ENCODE measurements at regions not wholly inside any gene's neighbourhood (a gene's known extent, or its start where the extent isn't known, plus 50 kb on each side); places are given as distances from the start of the nearest gene placed in this dataset.

GRCh38 chr2:35787302-35788031, 568.1 kb upstream of the CRIM1 start:
- ATAC-seq (ENCODE audit: insufficient read depth, low FRiP score) (no peak), DNase-seq (no peak)
- no peaks in the 10 kb centered on the region for H3K36me3 ChIP-seq (ENCODE audit: control insufficient read depth in 4 of 4, insufficient read depth in 4 of 4, low read length in 4 of 4)
- no peaks in the 10 kb centered on the region for H3K4me1 ChIP-seq (ENCODE audit: control insufficient read depth in 5 of 5, insufficient read depth in 5 of 5, low read length in 5 of 5)
- no peaks in the 10 kb centered on the region for H3K27me3 ChIP-seq (ENCODE audit: control insufficient read depth in 3 of 3, insufficient read depth in 3 of 3, low read length in 2 of 3)
- H3K9me3 ChIP-seq (ENCODE audit: control insufficient read depth in 4 of 4, insufficient read depth in 3 of 4, low read length in 3 of 4), result peaks cover 0 to 7% (median 0%) of the 10 kb centered on the region in 4 donors
- no peak overlapping the region for H3K27ac ChIP-seq (ENCODE audit: low read depth in 1 of 2, low read length in 1 of 2)
- no peak overlapping the region for H3K4me3 ChIP-seq
- WGBS, 2 donors, result 87 to 90% methylated on average over 4 of the region's 4 CpGs
- no peak overlapping the region for H3K9ac ChIP-seq (ENCODE audit: insufficient read depth in 1 of 2, low read length in 2 of 2)
- TF ChIP-seq, protein P1, sequence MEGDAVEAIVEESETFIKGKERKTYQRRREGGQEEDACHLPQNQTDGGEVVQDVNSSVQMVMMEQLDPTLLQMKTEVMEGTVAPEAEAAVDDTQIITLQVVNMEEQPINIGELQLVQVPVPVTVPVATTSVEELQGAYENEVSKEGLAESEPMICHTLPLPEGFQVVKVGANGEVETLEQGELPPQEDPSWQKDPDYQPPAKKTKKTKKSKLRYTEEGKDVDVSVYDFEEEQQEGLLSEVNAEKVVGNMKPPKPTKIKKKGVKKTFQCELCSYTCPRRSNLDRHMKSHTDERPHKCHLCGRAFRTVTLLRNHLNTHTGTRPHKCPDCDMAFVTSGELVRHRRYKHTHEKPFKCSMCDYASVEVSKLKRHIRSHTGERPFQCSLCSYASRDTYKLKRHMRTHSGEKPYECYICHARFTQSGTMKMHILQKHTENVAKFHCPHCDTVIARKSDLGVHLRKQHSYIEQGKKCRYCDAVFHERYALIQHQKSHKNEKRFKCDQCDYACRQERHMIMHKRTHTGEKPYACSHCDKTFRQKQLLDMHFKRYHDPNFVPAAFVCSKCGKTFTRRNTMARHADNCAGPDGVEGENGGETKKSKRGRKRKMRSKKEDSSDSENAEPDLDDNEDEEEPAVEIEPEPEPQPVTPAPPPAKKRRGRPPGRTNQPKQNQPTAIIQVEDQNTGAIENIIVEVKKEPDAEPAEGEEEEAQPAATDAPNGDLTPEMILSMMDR (IDR thresholded peaks at IDR 0.05; ENCODE audit: control extremely low read depth, extremely low read depth), result no peak

GRCh38 chr2:35785564-35785963, 570.0 kb upstream of the CRIM1 start:
- Histone ChIP-seq H3K4me3 (no peak overlapping the region), H3K27me3 (ENCODE audit: control insufficient read depth in 3 of 3, insufficient read depth in 3 of 3, low read length in 2 of 3) (no peaks in the 10 kb centered on the region), H3K36me3 (ENCODE audit: control insufficient read depth in 4 of 4, insufficient read depth in 4 of 4, low read length in 4 of 4) (no peaks in the 10 kb centered on the region), H3K4me1 (ENCODE audit: control insufficient read depth in 5 of 5, insufficient read depth in 5 of 5, low read length in 5 of 5) (no peaks in the 10 kb centered on the region), H3K9ac (ENCODE audit: insufficient read depth in 1 of 2, low read length in 2 of 2) (no peak overlapping the region), H3K9me3 (ENCODE audit: control insufficient read depth in 4 of 4, insufficient read depth in 3 of 4, low read length in 3 of 4) (peaks cover 0 to 9% (median 0%) of the 10 kb centered on the region in 4 donors), H3K27ac (ENCODE audit: low read depth in 1 of 2, low read length in 1 of 2) (no peak overlapping the region)
- no peak for DNase-seq
- TF ChIP-seq, protein P1 (IDR thresholded peaks at IDR 0.05; ENCODE audit: control extremely low read depth, extremely low read depth), result no peak
- ATAC-seq (ENCODE audit: insufficient read depth, low FRiP score), result no peak

- no peak overlapping the region for H3K27ac ChIP-seq (ENCODE audit: low read depth in 1 of 2, low read length in 1 of 2)
- no peaks in the 10 kb centered on the region for H3K4me1 ChIP-seq (ENCODE audit: control insufficient read depth in 5 of 5, insufficient read depth in 5 of 5, low read length in 5 of 5)
- DNase-seq, result no peak
- no peak overlapping the region for H3K9ac ChIP-seq (ENCODE audit: insufficient read depth in 1 of 2, low read length in 2 of 2)
- TF ChIP-seq, protein P1 (IDR thresholded peaks at IDR 0.05; ENCODE audit: control extremely low read depth, extremely low read depth), result no peak
- H3K9me3 ChIP-seq (ENCODE audit: control insufficient read depth in 4 of 4, insufficient read depth in 3 of 4, low read length in 3 of 4), result peaks cover 0 to 6% (median 0%) of the 10 kb centered on the region in 4 donors
- WGBS, 2 donors, result 86 to 88% methylated on average over 1 of the region's 1 CpG
- no peak overlapping the region for H3K4me3 ChIP-seq
- ATAC-seq (ENCODE audit: insufficient read depth, low FRiP score), result no peak
- no peaks in the 10 kb centered on the region for H3K27me3 ChIP-seq (ENCODE audit: control insufficient read depth in 3 of 3, insufficient read depth in 3 of 3, low read length in 2 of 3)
- H3K36me3 ChIP-seq (ENCODE audit: control insufficient read depth in 4 of 4, insufficient read depth in 4 of 4, low read length in 4 of 4), result no peaks in the 10 kb centered on the region
Measured at GRCh38 chr2:35784777-35785176, 570.8 kb upstream of the CRIM1 start.

- ATAC-seq (ENCODE audit: insufficient read depth, low FRiP score) (no peak), DNase-seq (peak in 1 of 3 donors; percentile 25)
- Histone ChIP-seq H3K4me3 (no peak overlapping the region), H3K36me3 (ENCODE audit: control insufficient read depth in 4 of 4, insufficient read depth in 4 of 4, low read length in 4 of 4) (no peaks in the 10 kb centered on the region), H3K4me1 (ENCODE audit: control insufficient read depth in 5 of 5, insufficient read depth in 5 of 5, low read length in 5 of 5) (no peaks in the 10 kb centered on the region), H3K9me3 (ENCODE audit: control insufficient read depth in 4 of 4, insufficient read depth in 3 of 4, low read length in 3 of 4) (peaks cover 0 to 6% (median 0%) of the 10 kb centered on the region in 4 donors), H3K9ac (ENCODE audit: insufficient read depth in 1 of 2, low read length in 2 of 2) (no peak overlapping the region), H3K27ac (ENCODE audit: low read depth in 1 of 2, low read length in 1 of 2) (no peak overlapping the region), H3K27me3 (ENCODE audit: control insufficient read depth in 3 of 3, insufficient read depth in 3 of 3, low read length in 2 of 3) (no peaks in the 10 kb centered on the region)
- WGBS, 2 donors, result 81 to 86% methylated on average over 5 of the region's 5 CpGs
- TF ChIP-seq, protein P1 (IDR thresholded peaks at IDR 0.05; ENCODE audit: control extremely low read depth, extremely low read depth), result no peak
Measured at GRCh38 chr2:35783723-35784122, 571.9 kb upstream of the CRIM1 start.

All from lung (tissue), 11 donors.